Activated CD8-positive, alpha-beta memory T cell treated with anti-CD3 and anti-CD28 coated beads, Interleukin-2, amount 10 ng/mL, durations not matched to agents 7 days and 5 days (primary cell): ENCODE measurements at regions not wholly inside any gene's neighbourhood (a gene's known extent, or its start where the extent isn't known, plus 50 kb on each side); places are given as distances from the start of the nearest gene placed in this dataset.
A peak's percentile ranks its signal among the peaks of the same experiment; 100 is the strongest.

Experiments
- ATAC-seq: fragments of 150-1000 bp; cut with Tn5 transposase; one replicate; pipeline ENCODE4 v1.10.0; 2021; ENCODE audit warnings: moderate library complexity
- CTCF ChIA-PET: fragments of 350-600 bp; sonication (Branson Sonifier 250); formaldehyde crosslinking; loops from one replicate; lab custom pipeline; 2021; ENCODE audit warnings: antibody characterized with exemption; lab: Charles Lee
- DNase-seq: peaks from one replicate; pipeline ENCODE4 v3.0.0-alpha.2; 2020
- H3K27ac Mint-ChIP-seq: one replicate; pipeline ENCODE4 v1.8.0; 2021; ENCODE audit warnings: mild to moderate bottlenecking, mixed read lengths
- H3K27me3 Mint-ChIP-seq: one replicate; pipeline ENCODE4 v1.8.0; 2021; ENCODE audit warnings: mixed read lengths
- H3K36me3 Mint-ChIP-seq: one replicate; pipeline ENCODE4 v1.8.0; 2021; ENCODE audit warnings: mild to moderate bottlenecking, mixed read lengths
- H3K4me1 Mint-ChIP-seq: one replicate; pipeline ENCODE4 v1.8.0; 2021; ENCODE audit warnings: mixed read lengths
- H3K4me3 Mint-ChIP-seq: one replicate; pipeline ENCODE4 v1.8.0; 2021; ENCODE audit warnings: mild to moderate bottlenecking, moderate library complexity, mixed read lengths
- H3K9me3 Mint-ChIP-seq: one replicate; pipeline ENCODE4 v1.8.0; 2022; ENCODE audit warnings: low read depth, mixed read lengths

- Mint-ChIP-seq H3K27me3 (peaks cover 4% of the 10 kb centered on the region), H3K27ac (no peak overlapping the region), H3K9me3 (peaks cover 6% of the 10 kb centered on the region), H3K4me3 (no peak overlapping the region), H3K4me1 (no peaks in the 10 kb centered on the region), H3K36me3 (no peaks in the 10 kb centered on the region)
- CTCF ChIA-PET, result no interaction called here
- DNase-seq, result peak; percentile 11
- ATAC-seq, result no peak
Observed at GRCh38 chr1:5586629-5587028, 405.6 kb downstream of the NPHP4 start.

GRCh38 chr1:5585256-5585655 lies 407.0 kb downstream of the NPHP4 start:
- DNase-seq, result no peak
- Mint-ChIP-seq H3K36me3 (no peaks in the 10 kb centered on the region), H3K27ac (no peak overlapping the region), H3K9me3 (no peaks in the 10 kb centered on the region), H3K4me1 (no peaks in the 10 kb centered on the region), H3K4me3 (no peak overlapping the region), H3K27me3 (peaks cover 6% of the 10 kb centered on the region)
- CTCF ChIA-PET, result no interaction called here
- no peak for ATAC-seq

- DNase-seq (peak; percentile 5), ATAC-seq (no peak)
- Mint-ChIP-seq H3K36me3 (no peaks in the 10 kb centered on the region), H3K4me1 (no peaks in the 10 kb centered on the region), H3K27ac (no peak overlapping the region), H3K4me3 (no peak overlapping the region), H3K27me3 (peaks cover 6% of the 10 kb centered on the region), H3K9me3 (no peaks in the 10 kb centered on the region)
- CTCF ChIA-PET, result no interaction called here
Observed at GRCh38 chr1:5580926-5581325, 411.3 kb downstream of the NPHP4 start.

- CTCF ChIA-PET, result no interaction called here
- Mint-ChIP-seq H3K27me3 (peaks cover 6% of the 10 kb centered on the region), H3K9me3 (no peaks in the 10 kb centered on the region)
Observed at GRCh38 chr1:5579966-5580365, 412.3 kb downstream of the NPHP4 start.

GRCh38 chr1:5578690-5579089 lies 413.5 kb downstream of the NPHP4 start:
- Mint-ChIP-seq H3K36me3 (no peaks in the 10 kb centered on the region), H3K9me3 (no peaks in the 10 kb centered on the region), H3K27me3 (peaks cover 6% of the 10 kb centered on the region), H3K27ac (no peak overlapping the region), H3K4me1 (peaks cover 9% of the 10 kb centered on the region), H3K4me3 (no peak overlapping the region)
- no peak for DNase-seq
- CTCF ChIA-PET, result no interaction called here
- ATAC-seq, result no peak

More at GRCh38 chr1:5579966-5580365, 412.3 kb downstream of the NPHP4 start:
- ATAC-seq, result no peak
- no peaks in the 10 kb centered on the region for H3K36me3 Mint-ChIP-seq
- DNase-seq, result no peak
- H3K4me1 Mint-ChIP-seq, result peaks cover 4% of the 10 kb centered on the region
- H3K4me3 Mint-ChIP-seq, result no peak overlapping the region
- H3K27ac Mint-ChIP-seq, result no peak overlapping the region

- Mint-ChIP-seq H3K27ac (no peak overlapping the region), H3K4me1 (peaks cover 9% of the 10 kb centered on the region), H3K9me3 (no peaks in the 10 kb centered on the region), H3K4me3 (no peak overlapping the region), H3K27me3 (peaks cover 6% of the 10 kb centered on the region), H3K36me3 (no peaks in the 10 kb centered on the region)
- ATAC-seq (no peak), DNase-seq (peak; percentile 14)
- CTCF ChIA-PET, result interaction anchor here (1.3 kb wide), 1 partner anchor 67 kb away, joined by 3 read pairs; no protein-coding TSS in a partner anchor
Observed at GRCh38 chr1:5577255-5578040, 414.8 kb downstream of the NPHP4 start.

- no peak for ATAC-seq
- H3K4me3 Mint-ChIP-seq, result no peak overlapping the region
- peak; percentile 18 for DNase-seq
- CTCF ChIA-PET, result interaction anchor here (1.3 kb wide), 1 partner anchor 67 kb away, joined by 3 read pairs; no protein-coding TSS in a partner anchor
- peaks cover 9% of the 10 kb centered on the region for H3K4me1 Mint-ChIP-seq
- no peaks in the 10 kb centered on the region for H3K9me3 Mint-ChIP-seq
- peaks cover 2% of the 10 kb centered on the region for H3K27me3 Mint-ChIP-seq
- H3K27ac Mint-ChIP-seq, result no peak overlapping the region
- no peaks in the 10 kb centered on the region for H3K36me3 Mint-ChIP-seq
Observed at GRCh38 chr1:5576673-5577065, 415.6 kb downstream of the NPHP4 start.

GRCh38 chr1:5576011-5576672 lies 416.1 kb downstream of the NPHP4 start:
- Mint-ChIP-seq H3K9me3 (no peaks in the 10 kb centered on the region), H3K4me3 (no peak overlapping the region)

GRCh38 chr1:5575396-5575940 lies 416.8 kb downstream of the NPHP4 start:
- Mint-ChIP-seq H3K9me3 (no peaks in the 10 kb centered on the region), H3K4me1 (peaks cover 9% of the 10 kb centered on the region), H3K27me3 (no peaks in the 10 kb centered on the region), H3K4me3 (no peak overlapping the region), H3K36me3 (no peaks in the 10 kb centered on the region), H3K27ac (no peak overlapping the region)
- ATAC-seq, result no peak
- peak; percentile 26 for DNase-seq
- CTCF ChIA-PET, result no interaction called here

More at GRCh38 chr1:5576011-5576672, 416.1 kb downstream of the NPHP4 start:
- ATAC-seq (no peak), DNase-seq (peak; percentile 12)
- Mint-ChIP-seq H3K27me3 (no peaks in the 10 kb centered on the region), H3K36me3 (no peaks in the 10 kb centered on the region), H3K4me1 (peaks cover 9% of the 10 kb centered on the region), H3K27ac (no peak overlapping the region)
- CTCF ChIA-PET, result interaction anchor here (1.3 kb wide), 1 partner anchor 66 kb away, joined by 3 read pairs; no protein-coding TSS in a partner anchor

- peak; percentile 31 for DNase-seq
- H3K4me3 Mint-ChIP-seq, result no peak overlapping the region
- no peak overlapping the region for H3K27ac Mint-ChIP-seq
- peaks cover 9% of the 10 kb centered on the region for H3K4me1 Mint-ChIP-seq
- no peak for ATAC-seq
- CTCF ChIA-PET, result no interaction called here
- H3K9me3 Mint-ChIP-seq, result peaks cover 2% of the 10 kb centered on the region
- no peaks in the 10 kb centered on the region for H3K27me3 Mint-ChIP-seq
- H3K36me3 Mint-ChIP-seq, result no peaks in the 10 kb centered on the region
Observed at GRCh38 chr1:5574641-5575040, 417.6 kb downstream of the NPHP4 start.

GRCh38 chr1:5572794-5573193 lies 419.4 kb downstream of the NPHP4 start:
- peaks cover 9% of the 10 kb centered on the region for H3K4me1 Mint-ChIP-seq
- no peaks in the 10 kb centered on the region for H3K27me3 Mint-ChIP-seq
- no peaks in the 10 kb centered on the region for H3K36me3 Mint-ChIP-seq
- H3K27ac Mint-ChIP-seq, result no peak overlapping the region
- H3K9me3 Mint-ChIP-seq, result peaks cover 4% of the 10 kb centered on the region
- DNase-seq (peak; percentile 12), ATAC-seq (no peak)
- H3K4me3 Mint-ChIP-seq, result no peak overlapping the region
- CTCF ChIA-PET, result no interaction called here

GRCh38 chr1:5571861-5572401 lies 420.3 kb downstream of the NPHP4 start:
- Mint-ChIP-seq H3K4me1 (peaks cover 9% of the 10 kb centered on the region), H3K36me3 (no peaks in the 10 kb centered on the region), H3K9me3 (peaks cover 4% of the 10 kb centered on the region), H3K27me3 (no peaks in the 10 kb centered on the region), H3K27ac (no peak overlapping the region), H3K4me3 (no peak overlapping the region)
- ATAC-seq, result no peak
- CTCF ChIA-PET, result no interaction called here
- peak; percentile 27 for DNase-seq

GRCh38 chr1:5571438-5571837 lies 420.8 kb downstream of the NPHP4 start:
- Mint-ChIP-seq H3K9me3 (peaks cover 4% of the 10 kb centered on the region), H3K27ac (no peak overlapping the region), H3K36me3 (no peaks in the 10 kb centered on the region), H3K4me1 (peaks cover 9% of the 10 kb centered on the region), H3K4me3 (no peak overlapping the region), H3K27me3 (no peaks in the 10 kb centered on the region)
- CTCF ChIA-PET, result no interaction called here
- DNase-seq (no peak), ATAC-seq (no peak)
